GM18519 (cell line): ENCODE measurements at regions not wholly inside any gene's neighbourhood (a gene's known extent, or its start where the extent isn't known, plus 50 kb on each side); places are given as distances from the start of the nearest gene placed in this dataset.

Source experiments
- ATAC-seq: cut with Tn5 transposase; IDR thresholded peaks from one replicate; pipeline ENCODE4 v1.9.1; 2021; ENCODE audit warnings: mild to moderate bottlenecking, moderate library complexity; ENCODE audit not compliant: unreplicated experiment, low FRiP score

- ATAC-seq, result no peak
These were observed 256.0 kb downstream of the BCL11A start for GRCh38 chr2:60297296-60298005.

- no peak for ATAC-seq
These were observed 257.1 kb downstream of the BCL11A start for GRCh38 chr2:60296219-60296955.

DNA sequence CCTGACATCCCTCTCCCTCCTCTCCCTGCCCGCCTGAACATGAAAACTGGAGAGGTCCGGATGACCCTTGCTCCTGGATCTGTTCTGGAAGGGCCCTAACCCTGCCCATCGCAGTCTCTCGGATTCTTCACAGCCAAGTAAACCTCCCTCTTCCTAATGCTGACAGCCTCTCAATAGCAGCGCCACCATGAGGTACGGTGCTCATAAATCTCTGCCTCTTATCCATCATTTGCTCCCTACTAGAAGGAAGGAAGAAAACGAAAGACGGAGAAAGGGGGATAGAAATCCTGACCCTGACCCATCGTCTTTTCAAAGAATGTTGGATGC, 257.9 kb downstream of the BCL11A start:
- ATAC-seq, result no peak

DNA sequence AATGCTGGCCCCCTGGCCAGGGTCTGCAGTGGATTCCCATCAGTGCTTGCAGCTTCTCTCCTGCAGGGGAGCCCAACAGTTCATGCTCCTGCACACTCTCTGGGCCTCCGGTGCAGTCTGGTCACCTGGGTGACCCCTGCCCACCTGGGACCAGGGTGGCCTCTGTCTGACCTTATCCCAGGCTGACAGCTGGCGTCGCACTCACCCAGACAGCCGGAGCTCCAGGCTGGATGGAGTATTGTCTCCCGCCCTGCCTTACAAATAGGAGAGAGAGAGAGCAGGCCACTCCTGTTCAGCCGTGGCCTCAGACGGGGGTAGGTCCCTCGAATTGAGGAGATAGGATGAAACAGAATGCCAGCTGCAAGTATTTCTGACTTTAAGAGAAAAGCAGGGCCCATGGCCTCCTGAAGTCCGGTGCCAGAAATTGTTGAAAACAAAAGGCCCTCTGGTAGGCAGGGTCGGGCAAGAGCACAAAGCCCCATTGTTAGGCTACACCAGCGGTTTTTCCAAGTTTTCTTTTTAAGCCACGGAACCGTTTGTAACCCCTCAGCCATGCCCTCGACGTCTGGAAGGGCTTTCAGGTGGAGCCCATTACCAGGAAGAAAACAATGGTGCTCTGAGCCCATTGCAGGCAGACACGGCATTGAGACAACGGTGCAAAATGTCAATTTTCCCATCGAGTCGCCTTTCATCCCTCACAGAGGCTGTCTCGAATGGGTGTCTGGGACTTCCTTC, 258.4 kb downstream of the BCL11A start:
- no peak for ATAC-seq

DNA sequence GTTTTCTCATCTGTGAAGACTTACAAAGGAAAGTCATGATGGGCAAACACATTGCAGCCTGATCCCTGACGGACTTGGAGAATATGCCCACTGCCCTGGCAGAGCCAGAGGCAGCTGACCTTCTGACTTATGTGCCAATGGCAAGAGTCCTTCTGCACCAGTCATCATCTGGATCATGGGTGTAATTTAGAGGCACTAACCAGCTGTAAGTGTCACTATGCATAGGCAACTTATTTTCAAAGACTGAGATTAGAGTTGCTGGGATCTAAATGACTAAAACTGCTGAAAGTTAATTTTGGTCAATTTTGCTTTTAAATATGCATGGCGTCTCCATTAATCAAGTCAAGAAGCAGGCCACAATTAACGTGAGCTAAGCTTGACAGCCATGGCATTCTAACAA, 261.2 kb downstream of the BCL11A start:
- peak; percentile 48 for ATAC-seq

DNA sequence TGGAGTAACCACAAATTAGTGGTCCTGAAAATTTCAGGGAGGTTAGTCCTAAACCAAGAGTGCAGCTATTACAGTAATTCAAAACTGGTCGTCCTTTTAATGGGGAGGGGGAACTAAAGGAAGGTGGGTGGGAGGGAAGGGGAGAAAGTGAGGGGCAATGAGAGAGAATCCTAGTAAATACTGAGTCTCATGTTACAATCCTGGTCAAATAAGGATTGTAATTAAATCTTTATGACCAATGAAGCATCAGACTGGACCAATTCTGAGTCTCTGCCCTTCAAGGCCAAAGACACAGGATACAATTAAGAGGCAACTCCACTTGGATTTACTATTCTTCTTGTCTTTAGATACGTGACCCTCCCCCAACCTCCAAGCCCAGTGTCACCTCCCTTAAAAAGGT, 262.9 kb downstream of the BCL11A start:
- ATAC-seq, result no peak

GRCh38 chr2:60285626-60286316, 267.7 kb downstream of the BCL11A start:
- ATAC-seq, result no peak

DNA sequence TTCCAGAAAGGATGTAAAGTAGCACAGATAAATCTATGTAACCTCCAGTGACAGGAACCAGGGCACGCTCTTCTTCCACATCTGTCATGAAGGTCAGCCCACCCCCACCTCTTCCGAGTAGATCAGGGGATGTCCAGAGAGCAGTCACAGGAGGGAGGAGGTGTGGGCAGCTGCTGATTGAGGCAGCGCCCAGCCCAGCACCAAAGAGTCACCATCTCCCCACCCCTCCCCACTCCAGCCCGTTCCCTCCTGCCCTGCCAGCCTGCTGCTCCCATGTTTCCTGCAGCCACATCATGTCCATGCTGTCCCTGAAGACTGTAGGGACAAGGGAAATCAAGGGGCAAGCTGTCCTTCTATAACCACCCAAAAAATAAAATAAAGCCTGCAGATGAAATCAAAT, 269.8 kb downstream of the BCL11A start:
- ATAC-seq, result no peak

- ATAC-seq, result no peak
These were observed 270.6 kb downstream of the BCL11A start for GRCh38 chr2:60282886-60283285.

DNA sequence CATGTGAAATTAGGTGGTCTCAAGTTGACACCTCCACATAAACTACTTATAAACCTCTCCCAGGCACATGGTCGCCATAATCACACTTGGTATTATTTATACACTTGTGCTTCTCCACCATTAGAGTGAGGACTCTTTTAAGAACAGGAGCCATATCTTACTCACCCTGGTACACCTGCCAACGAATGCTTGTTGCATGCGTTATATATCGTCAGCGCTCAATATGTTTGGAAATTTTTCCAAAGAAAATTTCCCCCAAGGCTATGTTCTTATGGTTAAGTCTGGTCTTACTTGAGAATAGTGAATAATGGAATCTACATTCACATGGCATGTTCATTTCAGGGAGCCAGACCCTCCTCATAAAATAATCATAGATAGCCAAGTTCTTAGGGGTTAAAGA, 271.7 kb downstream of the BCL11A start:
- ATAC-seq, result no peak

DNA sequence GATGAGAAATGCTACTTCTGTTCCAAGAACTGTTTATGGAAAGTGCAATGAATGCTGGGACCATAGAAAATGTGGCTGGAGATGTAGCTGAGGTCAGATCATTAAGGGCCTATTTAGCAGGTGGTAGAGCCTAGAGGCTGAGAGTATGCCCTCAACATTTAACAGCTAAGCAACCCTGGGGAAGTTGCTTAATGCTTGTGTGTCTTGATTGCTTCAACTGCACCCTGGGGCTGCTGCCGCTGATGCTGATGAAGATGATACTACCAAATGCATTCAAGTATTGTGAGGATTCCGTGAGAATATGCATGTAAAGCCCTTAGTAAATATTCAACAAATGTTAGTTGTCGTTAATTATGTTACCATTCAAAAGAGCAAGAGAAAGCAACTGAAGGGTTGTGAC, 273.2 kb downstream of the BCL11A start:
- ATAC-seq, result no peak

GRCh38 chr2:60278906-60279305, 274.5 kb downstream of the BCL11A start:
- ATAC-seq, result no peak

DNA sequence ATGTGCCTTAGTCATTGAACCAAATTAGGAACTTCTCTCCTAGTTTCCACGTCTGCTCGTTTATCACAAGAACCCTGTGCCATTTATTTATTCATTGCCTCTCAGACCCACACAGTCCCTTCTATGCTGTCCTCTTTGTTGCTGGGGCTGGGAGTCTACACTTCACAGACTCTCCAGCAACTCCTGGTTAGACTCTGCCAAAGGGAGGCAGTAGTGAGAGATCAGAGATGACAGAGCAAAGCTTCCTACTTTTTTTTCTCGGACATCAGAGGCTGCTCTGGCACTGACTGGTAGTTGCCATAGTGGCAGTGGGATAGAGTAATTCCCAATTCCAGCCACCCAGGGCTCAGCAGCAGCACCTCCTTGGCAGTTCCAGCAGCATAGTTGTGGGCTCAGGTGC, 277.5 kb downstream of the BCL11A start:
- no peak for ATAC-seq

DNA sequence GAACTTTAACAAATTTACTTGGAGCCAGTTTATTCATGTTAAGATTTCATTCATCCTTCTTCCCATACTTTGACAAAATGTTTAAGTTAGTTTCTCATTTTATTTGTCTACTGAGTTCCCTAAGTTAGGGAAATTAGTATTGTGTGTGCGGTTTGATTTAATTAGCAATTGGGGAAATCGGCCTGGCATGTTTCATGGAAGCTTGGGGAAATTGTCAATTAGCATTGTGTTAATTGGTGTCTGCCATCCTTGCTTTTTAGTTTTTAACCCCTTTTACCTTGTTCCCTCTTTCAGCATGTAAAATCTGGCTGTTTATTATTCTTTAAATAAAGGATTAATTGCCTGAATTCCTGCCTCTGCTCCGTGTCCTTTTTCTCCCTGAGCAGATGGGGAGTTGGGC, 279.6 kb downstream of the BCL11A start:
- no peak for ATAC-seq

DNA sequence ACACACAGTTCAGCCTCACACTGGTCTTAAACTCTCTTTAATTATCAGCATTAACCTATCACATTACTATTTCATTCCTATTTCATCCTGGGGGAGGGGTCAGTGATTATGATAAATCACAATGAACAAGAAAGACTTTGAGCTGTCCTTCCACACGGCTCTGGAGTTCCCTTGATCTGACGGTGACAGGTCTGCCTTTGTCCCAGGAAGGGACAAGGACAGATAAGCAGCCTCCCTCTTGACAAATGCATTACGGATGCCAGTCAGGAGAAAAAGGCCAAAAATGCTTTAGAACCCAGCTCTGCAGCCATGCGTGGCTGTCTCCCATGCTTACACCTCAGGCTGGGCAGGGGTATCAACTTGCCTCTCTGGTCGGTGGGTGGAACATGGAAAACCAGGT, 281.7 kb downstream of the BCL11A start:
- ATAC-seq, result no peak

DNA sequence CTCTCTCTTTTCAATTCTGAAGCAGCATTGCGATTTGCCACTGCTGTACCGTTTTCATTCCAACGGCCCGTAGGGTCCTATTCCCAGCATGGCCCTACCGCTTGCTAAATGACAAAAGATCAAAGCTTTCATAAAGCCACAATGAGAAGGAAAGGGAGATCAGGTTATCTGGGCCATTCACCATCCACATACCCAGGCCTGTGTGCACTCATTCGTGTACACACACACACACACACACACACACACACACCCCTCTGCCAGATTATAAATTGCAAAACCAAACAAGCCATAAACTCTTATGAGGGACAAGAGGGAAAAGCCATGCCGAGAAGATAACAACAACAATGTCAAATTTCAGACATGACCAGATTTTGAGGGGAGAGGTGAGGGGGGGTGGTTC, 282.3 kb downstream of the BCL11A start:
- ATAC-seq, result no peak

GRCh38 chr2:60268661-60269060, 284.8 kb downstream of the BCL11A start:
- no peak for ATAC-seq

DNA sequence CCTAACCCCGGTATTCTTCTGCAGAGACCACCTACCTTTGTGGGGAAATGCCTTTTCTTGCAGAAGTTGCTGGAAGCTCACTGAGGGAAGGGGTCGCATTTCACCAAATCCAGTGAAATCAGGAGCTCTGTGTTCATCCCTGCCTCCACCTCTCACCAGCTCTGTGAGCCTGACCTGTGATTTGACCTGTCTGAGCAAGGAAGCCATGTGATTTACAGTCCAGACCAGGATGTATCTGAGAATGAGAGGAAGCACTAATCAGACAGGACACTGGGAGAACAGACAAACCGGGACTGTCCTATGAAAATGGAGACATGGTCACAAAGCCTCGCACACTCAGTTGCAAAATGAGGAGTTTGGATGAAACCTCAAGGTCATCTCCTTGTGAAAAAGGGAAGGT, 285.4 kb downstream of the BCL11A start:
- ATAC-seq, result no peak

- ATAC-seq, result no peak
These were observed 286.3 kb downstream of the BCL11A start for GRCh38 chr2:60267122-60267521.

DNA sequence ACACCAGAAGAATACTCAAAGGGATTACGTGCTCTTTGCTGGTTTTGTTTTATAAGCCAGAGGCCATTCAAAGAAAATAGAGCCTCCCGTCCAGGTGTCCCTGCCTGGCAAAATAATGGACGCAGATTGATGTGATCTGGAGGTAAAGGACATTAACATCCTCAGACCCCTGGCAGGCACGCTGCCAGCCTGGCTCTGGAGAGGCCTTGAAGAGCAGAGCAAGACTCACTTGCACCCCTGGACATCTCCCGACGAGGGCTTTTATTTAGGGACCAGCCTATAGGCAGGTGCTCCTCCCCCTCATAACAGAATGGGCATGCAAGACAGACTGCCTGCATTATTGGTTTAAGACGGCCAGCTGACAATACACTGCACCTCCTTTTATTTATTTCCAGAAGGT, 291.3 kb downstream of the BCL11A start:
- no peak for ATAC-seq

GRCh38 chr2:60260639-60261296, 292.7 kb downstream of the BCL11A start:
- ATAC-seq, result no peak
